GM19438 (cell line): ENCODE measurements at regions not wholly inside any gene's neighbourhood (a gene's known extent, or its start where the extent isn't known, plus 50 kb on each side); places are given as distances from the start of the nearest gene placed in this dataset.

Experiments
- ATAC-seq: cut with Tn5 transposase; IDR thresholded peaks from one replicate; pipeline ENCODE4 v1.9.1; 2021; ENCODE audit warnings: low read depth; ENCODE audit not compliant: unreplicated experiment

DNA sequence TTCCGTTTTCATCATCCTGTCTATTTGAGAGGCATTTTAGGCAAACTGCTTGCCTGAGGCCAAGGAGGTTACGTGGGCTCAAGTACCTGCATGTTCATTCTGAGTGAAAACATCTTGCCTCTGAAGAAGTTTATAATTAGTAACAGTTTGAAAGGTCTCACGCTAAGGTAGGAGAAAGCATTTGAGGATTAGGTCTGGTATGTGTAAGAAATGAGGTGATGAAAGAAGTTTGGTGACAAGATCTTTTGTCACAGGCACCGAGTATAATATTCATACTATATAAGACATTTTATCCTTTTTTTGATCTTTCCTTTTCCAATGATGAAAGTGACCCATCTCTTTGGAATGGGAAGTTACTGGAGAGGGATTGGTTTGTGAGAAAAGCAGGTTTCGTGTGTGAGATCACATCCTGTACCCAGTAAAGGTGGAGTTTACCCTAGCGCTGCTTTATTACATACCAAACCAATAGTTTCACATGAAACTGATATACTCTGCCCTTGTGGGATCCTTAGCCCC is 98.7 kb upstream of the PDC start:
- no peak for ATAC-seq

GRCh38 chr1:186557147-186557777 is 96.3 kb upstream of the PDC start:
- no peak for ATAC-seq

DNA sequence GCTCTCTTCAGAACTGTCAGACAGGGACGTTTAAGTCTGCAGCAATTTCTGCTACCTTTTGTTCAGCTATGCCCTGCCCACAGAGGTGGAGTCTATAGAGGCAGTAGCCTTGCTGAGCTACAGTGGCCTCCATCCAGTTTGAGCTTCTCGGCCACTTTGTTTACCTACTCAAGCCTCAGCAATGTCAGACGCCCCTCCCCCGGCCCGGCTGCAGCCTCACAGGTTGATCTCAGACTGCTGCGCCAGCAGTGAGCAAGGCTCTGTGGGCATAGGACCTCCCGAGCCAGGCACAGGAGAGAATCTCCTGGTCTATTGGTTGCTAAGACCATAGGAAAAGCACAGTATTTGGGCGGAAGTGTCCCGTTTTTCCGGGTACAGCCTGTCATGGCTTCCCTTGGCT is 89.9 kb upstream of the PDC start:
- no peak for ATAC-seq

DNA sequence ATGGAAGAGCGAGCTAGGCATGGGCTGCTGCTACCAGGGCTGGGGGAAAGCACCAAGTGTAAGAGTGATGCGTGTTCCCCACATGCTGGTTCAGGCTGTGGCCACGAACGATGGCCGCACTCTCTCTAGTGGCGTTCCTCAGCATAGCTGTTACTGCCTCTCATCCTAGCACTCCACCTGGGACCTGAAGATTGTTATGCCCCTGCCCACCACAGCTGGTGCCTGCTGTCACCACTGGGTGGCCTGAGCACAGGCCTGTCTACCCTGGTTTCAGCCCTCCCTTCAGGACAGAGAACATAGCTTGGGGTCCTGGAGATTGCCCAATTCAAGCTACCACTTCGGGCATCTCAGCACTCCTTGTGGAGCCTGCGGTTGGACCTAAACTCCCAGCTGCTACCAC is 80.1 kb upstream of the PDC start:
- ATAC-seq: no peak

- no peak for ATAC-seq
Observed at GRCh38 chr1:186540521-186540920, 79.6 kb upstream of the PDC start.

GRCh38 chr1:186536273-186536890 is 75.5 kb upstream of the PDC start:
- no peak for ATAC-seq

GRCh38 chr1:186535388-186536133 is 74.6 kb upstream of the PDC start:
- no peak for ATAC-seq

DNA sequence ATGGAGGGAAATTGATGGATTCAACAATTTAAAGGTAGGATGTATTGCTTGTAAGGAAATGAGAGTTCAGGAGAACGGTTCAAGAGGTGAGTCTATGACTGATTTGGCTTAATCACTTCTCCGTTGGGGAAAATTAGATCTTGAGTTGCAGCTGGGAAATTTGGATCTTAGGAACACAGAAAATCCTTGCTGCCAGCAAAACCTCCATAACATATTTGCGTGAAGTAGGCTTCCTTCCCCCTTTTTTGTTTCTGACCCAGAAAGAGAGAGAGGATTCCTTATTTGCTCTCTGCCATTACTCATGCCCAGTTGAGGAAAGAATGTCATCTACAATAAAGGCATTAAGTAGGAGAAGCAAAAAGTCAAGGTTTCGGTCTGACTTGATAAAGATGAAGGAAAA is 73.5 kb upstream of the PDC start:
- ATAC-seq: no peak

DNA sequence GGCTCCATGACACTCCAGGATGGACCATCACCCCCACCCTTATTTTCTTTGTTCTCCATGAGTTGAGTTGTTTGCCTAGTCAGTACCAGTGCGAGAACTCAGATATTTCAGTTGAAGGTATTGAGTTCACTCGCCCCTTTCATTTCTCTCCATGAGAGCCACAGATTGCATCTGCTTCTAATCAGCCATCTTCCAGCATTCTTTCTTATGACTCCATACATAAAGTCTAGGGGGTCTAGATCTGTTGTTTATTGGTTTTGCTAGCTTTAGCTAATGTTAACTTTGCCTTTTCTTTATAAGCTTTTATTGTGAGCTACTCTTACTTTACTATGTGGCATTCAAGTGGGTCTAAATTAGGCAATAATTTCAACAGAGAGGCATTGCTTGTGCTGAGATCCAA is 71.6 kb upstream of the PDC start:
- no peak for ATAC-seq

DNA sequence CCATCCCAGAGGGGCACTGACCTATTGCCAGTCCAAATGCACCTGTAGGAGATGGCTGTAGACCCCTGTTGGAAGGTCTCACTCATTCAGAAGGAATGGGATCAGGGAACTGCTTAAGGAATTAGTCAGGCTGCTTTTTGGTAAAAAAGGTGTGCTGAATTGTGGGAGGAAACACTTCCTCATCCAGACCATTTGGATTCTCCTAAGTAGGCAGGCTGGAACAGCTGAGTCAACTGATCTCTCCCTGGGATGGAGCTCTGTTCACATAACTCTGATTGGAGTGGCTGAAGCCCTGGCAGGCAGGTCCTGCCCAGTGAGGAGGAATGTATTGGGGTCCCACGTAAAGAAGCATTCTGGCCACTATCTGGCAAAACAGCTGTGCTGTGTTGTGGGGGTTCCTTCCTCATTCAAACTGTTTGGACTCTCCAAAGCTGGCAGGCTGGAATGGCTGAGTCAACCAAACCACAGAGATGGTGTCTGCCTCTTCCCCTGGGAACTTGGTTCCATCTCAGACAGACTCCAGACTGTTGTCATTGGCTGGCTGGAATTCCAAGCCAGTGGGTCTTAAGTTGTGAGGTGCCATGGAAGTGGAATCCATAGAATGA is 70.7 kb upstream of the PDC start:
- ATAC-seq: no peak

- ATAC-seq: no peak
Observed at GRCh38 chr1:186530109-186530508, 69.2 kb upstream of the PDC start.

GRCh38 chr1:186519982-186520381 is 59.1 kb upstream of the PDC start:
- no peak for ATAC-seq

DNA sequence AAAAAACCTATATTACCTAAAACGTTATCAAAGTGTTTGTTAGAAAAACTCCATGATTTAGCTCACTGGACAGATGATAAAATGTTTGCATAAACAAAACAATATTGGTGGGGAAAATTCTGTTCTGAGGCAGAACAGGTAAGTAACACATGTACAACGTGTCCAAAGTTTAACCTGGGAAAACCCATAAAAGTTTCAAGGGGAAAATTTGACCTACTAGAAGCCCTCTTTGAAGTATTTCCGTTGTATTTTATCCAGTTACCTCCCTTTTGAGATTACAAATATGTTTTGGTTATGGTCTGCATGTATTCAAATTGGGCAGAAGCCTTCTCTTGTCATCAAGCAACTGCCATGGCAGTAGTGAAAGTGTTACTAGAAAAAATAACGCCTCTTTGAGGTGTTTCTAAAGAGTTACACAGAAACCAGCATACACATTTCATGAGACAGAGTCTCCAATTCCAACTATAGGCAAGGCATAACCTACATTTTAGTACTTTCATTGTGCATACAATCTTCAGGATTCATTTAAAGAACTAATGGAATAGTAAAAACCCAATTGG is 58.0 kb upstream of the PDC start:
- ATAC-seq: peak; percentile 57

DNA sequence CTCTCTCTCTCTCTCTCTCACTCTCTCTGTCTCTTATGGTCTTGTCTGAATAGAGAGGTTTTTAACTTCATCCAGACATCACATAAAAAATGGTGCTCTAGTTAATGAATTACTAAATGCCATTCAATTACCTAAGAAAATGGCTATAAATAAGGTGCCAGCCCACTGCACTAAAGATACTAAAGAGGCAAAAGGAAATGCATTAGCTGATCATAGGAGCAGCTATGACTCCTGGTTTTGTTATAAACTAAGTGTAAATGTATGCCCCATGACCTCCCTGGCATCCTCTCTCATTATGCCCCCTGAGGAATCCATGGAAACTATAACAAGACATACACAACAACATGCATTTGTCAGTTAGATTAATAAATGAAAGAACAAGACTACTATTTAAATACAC is 57.5 kb upstream of the PDC start:
- ATAC-seq: no peak

DNA sequence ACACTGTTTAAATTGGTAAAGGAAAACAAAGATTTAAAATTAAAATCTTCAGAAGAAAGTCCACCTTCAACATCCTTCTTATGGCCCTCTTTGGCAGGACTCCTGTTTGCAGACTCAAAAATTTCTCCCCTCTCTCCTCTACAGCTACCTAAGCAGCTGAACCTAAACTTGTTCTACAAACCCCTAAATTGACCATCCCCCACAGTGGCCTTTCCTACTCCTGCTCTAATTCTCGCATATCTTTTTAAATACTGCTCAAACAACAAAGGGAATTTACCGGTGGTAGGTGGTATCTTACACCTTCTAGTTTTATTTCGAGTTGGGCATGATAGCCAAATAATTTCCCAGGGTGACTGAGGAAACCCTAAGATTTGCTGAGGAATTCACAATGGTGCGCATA is 53.5 kb upstream of the PDC start:
- no peak for ATAC-seq

GRCh38 chr1:186513526-186513925 is 52.6 kb upstream of the PDC start:
- no peak for ATAC-seq

DNA sequence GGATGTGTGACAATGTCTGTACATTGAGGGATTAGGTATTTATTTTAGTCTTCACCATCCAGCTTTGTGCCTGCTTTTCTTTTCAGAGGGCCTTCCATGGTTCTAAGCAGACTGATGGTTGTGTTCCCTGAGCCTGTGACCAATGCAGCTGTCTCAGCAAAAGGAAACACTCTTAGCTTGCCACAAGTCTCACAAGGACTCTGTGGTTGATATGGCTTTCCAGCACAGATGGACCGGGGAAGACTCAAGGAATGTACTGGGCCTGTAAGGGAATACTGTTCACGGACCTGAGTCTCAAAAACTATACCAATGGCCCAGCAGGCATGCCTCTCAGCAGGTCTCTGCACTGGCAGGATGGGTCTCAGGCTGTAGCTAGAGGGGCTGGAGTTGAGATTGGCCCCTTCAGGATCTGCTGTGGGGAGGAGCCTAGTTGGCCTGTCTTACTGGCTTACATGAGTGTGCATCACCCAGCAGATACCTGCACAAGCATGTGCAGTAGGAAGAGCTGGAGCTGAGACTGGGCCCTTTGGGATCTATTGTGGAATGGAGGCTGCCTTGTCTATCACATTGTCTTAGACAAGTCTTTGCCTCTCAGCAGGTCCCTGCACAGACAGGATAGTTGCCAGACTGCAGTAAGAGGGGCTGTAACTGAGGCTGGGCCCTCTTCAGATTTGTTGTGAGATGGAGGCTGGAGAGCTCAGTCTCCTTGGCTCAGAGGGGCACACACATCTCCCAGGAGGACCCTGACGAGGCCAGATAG is 52.0 kb upstream of the PDC start:
- no peak for ATAC-seq

DNA sequence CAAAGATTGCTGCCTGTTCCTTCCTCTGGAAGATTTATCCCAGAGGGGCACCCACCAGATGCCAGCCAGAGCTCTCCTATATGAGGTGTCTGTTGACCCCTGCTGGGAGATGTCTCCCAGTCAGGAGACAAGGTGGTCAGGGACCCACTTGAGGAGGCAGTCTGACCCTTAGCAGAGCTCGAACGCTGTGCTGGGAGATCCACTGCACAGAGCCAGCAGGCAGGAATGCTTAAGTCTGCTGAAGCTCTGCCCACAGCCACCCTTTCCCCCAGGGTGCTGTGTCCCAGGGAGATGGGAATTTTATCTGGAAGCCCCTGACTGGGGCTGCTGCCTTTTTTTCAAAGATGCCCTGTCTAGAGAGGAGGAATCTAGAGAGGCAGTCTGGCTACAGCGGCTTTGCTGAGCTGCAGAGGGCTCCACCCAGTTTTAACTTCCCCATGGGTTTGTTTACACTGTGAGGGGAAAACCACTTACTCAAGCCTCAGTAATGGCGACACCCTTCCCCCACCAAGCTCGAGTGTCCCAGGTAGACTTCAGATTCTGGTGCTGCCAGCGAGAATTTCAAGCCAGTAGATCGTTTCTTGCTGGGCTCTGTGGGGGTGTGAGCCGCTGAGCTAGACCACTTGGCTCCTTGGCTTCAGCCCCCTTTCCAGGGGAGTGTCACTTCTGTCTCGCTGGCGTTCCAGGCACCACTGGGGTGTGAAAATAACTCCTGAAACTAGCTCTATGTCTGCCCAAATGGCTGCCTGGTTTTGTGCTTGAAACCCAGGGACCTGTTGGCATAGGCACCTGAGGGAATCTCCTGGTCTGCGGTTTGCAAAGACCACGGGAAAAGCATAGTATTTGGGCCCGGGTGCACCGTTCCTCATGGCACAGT is 51.1 kb upstream of the PDC start:
- ATAC-seq: peak; percentile 83
